ENCODE measurements at regions not wholly inside any gene's neighbourhood (a gene's known extent, or its start where the extent isn't known, plus 50 kb on each side); places are given as distances from the start of the nearest gene placed in this dataset.

GRCh38 chr11:98793276-98793675 lies 227.5 kb upstream of the CNTN5 start:
- CTCF ChIA-PET = no interaction called here
- POLR2A ChIA-PET = no interaction called here
- no peak overlapping the region for H3K4me3 ChIP-seq (ENCODE audit: low read depth, low read length)
- no peak for DNase-seq (ENCODE audit: low read depth, low spot score)
- TF ChIP-seq, protein P1, sequence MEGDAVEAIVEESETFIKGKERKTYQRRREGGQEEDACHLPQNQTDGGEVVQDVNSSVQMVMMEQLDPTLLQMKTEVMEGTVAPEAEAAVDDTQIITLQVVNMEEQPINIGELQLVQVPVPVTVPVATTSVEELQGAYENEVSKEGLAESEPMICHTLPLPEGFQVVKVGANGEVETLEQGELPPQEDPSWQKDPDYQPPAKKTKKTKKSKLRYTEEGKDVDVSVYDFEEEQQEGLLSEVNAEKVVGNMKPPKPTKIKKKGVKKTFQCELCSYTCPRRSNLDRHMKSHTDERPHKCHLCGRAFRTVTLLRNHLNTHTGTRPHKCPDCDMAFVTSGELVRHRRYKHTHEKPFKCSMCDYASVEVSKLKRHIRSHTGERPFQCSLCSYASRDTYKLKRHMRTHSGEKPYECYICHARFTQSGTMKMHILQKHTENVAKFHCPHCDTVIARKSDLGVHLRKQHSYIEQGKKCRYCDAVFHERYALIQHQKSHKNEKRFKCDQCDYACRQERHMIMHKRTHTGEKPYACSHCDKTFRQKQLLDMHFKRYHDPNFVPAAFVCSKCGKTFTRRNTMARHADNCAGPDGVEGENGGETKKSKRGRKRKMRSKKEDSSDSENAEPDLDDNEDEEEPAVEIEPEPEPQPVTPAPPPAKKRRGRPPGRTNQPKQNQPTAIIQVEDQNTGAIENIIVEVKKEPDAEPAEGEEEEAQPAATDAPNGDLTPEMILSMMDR (IDR thresholded peaks at IDR 0.05; ENCODE audit: insufficient read depth, low read length, missing control alignments) = no peak

- DNase-seq (ENCODE audit: low read depth, low spot score) = no peak
- ChIA-PET CTCF (no interaction called here), POLR2A (no interaction called here)
- H3K4me3 ChIP-seq (ENCODE audit: low read depth, low read length) = no peak overlapping the region
- TF ChIP-seq, protein P1 (IDR thresholded peaks at IDR 0.05; ENCODE audit: insufficient read depth, low read length, missing control alignments) = no peak
These were observed 222.4 kb upstream of the CNTN5 start for GRCh38 chr11:98798333-98798732.

DNA sequence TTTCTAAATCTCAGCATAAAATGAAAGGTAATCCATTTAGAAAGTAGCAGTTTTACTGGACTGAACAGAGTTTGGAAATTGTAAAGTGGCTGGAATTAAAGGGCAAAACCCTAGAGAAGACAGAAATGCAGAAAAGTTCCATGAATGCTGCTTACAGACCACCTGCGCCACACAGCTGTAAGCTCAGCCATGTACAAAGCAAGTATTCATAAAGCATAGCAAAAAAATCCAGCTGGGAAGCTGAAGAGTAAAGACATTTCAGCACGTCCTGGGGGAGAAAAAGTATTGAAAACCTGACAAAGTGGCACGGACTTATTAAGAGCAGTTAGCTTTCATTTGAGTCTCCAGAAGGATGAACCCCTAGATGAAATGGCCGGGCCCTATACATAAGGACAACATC lies 220.1 kb upstream of the CNTN5 start:
- TF ChIP-seq, protein P1 (IDR thresholded peaks at IDR 0.05; ENCODE audit: insufficient read depth, low read length, missing control alignments) = no peak
- POLR2A ChIA-PET = no interaction called here
- DNase-seq (ENCODE audit: low read depth, low spot score) = no peak
- no peak overlapping the region for H3K4me3 ChIP-seq (ENCODE audit: low read depth, low read length)
- CTCF ChIA-PET = no interaction called here

GRCh38 chr11:98828986-98829708 lies 191.6 kb upstream of the CNTN5 start:
- H3K4me3 ChIP-seq (ENCODE audit: low read depth, low read length) = no peak overlapping the region
- TF ChIP-seq, protein P1 (IDR thresholded peaks at IDR 0.05; ENCODE audit: insufficient read depth, low read length, missing control alignments) = no peak
- POLR2A ChIA-PET = no interaction called here
- no peak for DNase-seq (ENCODE audit: low read depth, low spot score)
- CTCF ChIA-PET = no interaction called here

DNA sequence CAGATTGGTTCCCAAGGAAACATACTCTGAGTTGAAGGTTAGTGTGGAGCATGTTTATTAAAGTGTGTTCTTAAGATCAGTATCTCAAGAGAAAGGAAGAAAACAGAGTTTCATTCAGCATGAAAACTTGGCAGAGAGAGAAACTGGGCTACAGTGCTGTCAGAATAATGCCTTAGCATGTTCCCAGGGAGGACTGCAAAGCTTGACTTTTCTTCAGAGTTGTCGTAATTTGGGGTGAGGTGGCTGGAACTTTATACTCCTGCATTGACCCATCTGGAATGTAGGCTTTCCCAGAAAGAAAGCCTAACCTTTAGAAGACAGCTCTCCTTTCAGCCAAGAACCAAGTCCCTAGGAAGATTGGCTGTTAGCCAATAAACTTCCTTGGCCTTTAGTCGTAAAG lies 190.8 kb upstream of the CNTN5 start:
- no peak for DNase-seq (ENCODE audit: low read depth, low spot score)
- ChIA-PET POLR2A (no interaction called here), CTCF (no interaction called here)
- TF ChIP-seq, protein P1 (IDR thresholded peaks at IDR 0.05; ENCODE audit: insufficient read depth, low read length, missing control alignments) = no peak
- no peak overlapping the region for H3K4me3 ChIP-seq (ENCODE audit: low read depth, low read length)

GRCh38 chr11:98834776-98835175 lies 186.0 kb upstream of the CNTN5 start:
- no peak for DNase-seq (ENCODE audit: low read depth, low spot score)
- TF ChIP-seq, protein P1 (IDR thresholded peaks at IDR 0.05; ENCODE audit: insufficient read depth, low read length, missing control alignments) = no peak
- no peak overlapping the region for H3K4me3 ChIP-seq (ENCODE audit: low read depth, low read length)
- CTCF ChIA-PET = no interaction called here
- POLR2A ChIA-PET = no interaction called here
